ENCODE measurements at regions not wholly inside any gene's neighbourhood (a gene's known extent, or its start where the extent isn't known, plus 50 kb on each side); places are given as distances from the start of the nearest gene placed in this dataset.

DNA sequence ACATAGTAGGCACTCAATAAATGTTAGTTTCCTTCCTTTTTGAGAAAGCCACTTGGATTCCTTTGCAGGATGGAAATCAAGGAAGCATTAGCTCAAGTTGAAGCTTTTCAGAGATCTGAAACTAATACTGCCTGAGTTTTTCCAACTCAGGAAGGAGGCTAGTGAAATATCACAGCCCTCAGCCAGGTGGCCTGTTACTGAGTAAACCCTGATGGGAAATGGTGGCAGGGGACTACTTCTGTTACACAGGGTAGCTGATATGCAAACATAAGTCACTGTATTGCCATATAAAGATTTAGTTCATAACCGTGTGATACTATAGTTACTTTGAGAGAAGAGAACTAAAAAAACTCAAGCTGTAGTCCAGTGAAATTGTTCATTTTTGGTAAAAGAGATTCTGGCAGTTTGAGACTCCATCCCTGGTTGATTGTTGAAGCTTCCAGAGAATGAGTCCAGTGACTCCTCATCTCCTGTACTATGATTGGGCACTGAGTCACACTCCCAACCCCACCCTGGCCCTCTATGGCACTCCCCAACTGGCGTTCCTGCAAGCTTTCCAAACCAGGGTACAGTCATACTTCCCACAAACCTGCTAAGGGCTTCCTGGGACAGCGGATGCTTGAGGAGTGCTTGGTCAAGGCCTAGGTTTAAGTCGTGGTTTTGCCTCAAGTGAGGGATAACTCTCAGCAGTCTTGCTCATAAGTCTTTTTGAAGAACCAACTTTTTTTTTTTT is 81.8 kb downstream of the MID1IP1 start:
- TF ChIP-seq, protein P1, sequence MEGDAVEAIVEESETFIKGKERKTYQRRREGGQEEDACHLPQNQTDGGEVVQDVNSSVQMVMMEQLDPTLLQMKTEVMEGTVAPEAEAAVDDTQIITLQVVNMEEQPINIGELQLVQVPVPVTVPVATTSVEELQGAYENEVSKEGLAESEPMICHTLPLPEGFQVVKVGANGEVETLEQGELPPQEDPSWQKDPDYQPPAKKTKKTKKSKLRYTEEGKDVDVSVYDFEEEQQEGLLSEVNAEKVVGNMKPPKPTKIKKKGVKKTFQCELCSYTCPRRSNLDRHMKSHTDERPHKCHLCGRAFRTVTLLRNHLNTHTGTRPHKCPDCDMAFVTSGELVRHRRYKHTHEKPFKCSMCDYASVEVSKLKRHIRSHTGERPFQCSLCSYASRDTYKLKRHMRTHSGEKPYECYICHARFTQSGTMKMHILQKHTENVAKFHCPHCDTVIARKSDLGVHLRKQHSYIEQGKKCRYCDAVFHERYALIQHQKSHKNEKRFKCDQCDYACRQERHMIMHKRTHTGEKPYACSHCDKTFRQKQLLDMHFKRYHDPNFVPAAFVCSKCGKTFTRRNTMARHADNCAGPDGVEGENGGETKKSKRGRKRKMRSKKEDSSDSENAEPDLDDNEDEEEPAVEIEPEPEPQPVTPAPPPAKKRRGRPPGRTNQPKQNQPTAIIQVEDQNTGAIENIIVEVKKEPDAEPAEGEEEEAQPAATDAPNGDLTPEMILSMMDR (IDR thresholded peaks at IDR 0.05; ENCODE audit: low read depth, low read length): no peak
- no peak for TF ChIP-seq EZH2phosphoT487 (IDR thresholded peaks at IDR 0.05; ENCODE audit: low read depth)

Data from OCI-LY3 (cell line).